ENCODE measurements at regions not wholly inside any gene's neighbourhood (a gene's known extent, or its start where the extent isn't known, plus 50 kb on each side); places are given as distances from the start of the nearest gene placed in this dataset.
"Not testable (repeated sequence)": the region's sequence is repeated elsewhere in the genome, so short reads cannot be mapped to it uniquely, and the experiment has no call there.

DNA sequence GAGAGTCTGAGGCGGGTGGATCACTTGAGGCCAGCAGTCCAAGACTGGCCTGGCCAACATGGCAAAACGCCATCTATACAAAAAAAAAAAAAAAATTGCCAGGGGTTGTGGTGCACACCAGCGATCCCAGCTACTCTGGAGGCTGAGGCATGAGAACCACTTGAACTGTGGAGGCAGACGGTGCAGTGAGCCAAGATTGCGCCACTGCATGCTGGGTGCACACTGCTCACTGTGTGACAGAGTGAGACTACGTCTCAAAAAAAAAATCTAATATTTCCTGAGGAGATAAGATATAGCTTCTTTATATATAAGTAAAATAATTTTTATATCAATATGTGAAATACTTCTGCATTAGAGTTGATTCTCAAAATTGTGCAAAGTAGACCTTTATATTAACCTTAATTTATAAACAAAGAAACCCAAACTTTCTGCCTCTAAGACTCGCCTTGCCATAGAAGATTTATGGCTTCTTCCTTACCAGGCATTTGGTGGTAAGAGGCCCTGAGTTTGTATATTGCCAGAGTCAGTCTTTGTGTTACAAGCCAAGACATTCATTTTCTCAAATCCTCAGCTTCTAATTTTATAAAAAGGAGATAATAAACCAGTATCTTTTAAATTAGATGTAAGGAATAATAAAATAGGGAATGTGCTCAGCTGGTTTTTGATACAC lies 1226.7 kb downstream of the FLRT2 start:
- H3K4me3 ChIP-seq: no peak overlapping the region
- no peaks in the 10 kb centered on the region for H3K4me1 ChIP-seq (ENCODE audit: control insufficient read depth in 5 of 5, insufficient read depth in 5 of 5, low read length in 5 of 5)
- DNase-seq (no peak), ATAC-seq (ENCODE audit: insufficient read depth, low FRiP score) (no peak)
- TF ChIP-seq, protein P1, sequence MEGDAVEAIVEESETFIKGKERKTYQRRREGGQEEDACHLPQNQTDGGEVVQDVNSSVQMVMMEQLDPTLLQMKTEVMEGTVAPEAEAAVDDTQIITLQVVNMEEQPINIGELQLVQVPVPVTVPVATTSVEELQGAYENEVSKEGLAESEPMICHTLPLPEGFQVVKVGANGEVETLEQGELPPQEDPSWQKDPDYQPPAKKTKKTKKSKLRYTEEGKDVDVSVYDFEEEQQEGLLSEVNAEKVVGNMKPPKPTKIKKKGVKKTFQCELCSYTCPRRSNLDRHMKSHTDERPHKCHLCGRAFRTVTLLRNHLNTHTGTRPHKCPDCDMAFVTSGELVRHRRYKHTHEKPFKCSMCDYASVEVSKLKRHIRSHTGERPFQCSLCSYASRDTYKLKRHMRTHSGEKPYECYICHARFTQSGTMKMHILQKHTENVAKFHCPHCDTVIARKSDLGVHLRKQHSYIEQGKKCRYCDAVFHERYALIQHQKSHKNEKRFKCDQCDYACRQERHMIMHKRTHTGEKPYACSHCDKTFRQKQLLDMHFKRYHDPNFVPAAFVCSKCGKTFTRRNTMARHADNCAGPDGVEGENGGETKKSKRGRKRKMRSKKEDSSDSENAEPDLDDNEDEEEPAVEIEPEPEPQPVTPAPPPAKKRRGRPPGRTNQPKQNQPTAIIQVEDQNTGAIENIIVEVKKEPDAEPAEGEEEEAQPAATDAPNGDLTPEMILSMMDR (IDR thresholded peaks at IDR 0.05; ENCODE audit: control extremely low read depth, extremely low read depth): no peak
- H3K27ac ChIP-seq (ENCODE audit: low read depth in 1 of 2, low read length in 1 of 2): no peak overlapping the region
- no peak overlapping the region for H3K9ac ChIP-seq (ENCODE audit: insufficient read depth in 1 of 2, low read length in 2 of 2)
- H3K27me3 ChIP-seq (ENCODE audit: control insufficient read depth in 3 of 3, insufficient read depth in 3 of 3, low read length in 2 of 3): no peaks in the 10 kb centered on the region
- no peaks in the 10 kb centered on the region for H3K36me3 ChIP-seq (ENCODE audit: control insufficient read depth in 4 of 4, insufficient read depth in 4 of 4, low read length in 4 of 4)
- peaks cover 0 to 7% (median 4%) of the 10 kb centered on the region in 4 donors for H3K9me3 ChIP-seq (ENCODE audit: control insufficient read depth in 4 of 4, insufficient read depth in 3 of 4, low read length in 3 of 4)
- 63 to 69% methylated on average over 7 of the region's 7 CpGs for WGBS, 2 donors

DNA sequence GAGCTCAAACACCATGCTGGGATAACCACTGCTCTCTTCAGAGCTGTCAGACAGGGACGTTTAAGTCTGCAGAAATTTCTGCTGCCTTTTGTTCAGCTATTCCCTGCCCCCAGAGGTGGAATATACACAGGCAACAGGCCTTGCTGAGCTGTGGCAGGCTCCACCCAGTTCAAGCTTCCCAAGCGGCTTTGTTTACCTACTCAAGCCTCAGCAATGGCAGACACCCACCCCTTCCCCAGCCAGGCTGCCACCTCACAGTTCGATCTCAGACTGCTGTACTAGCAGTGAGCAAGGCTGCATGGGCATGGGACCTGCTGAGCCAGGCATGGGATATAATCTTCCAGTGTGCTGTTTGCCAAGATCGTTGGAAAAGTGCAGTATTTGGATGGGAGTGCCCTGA lies 1220.5 kb downstream of the FLRT2 start:
- not testable (repeated sequence) for H3K36me3 ChIP-seq (ENCODE audit: control insufficient read depth in 4 of 4, insufficient read depth in 4 of 4, low read length in 4 of 4); ATAC-seq (ENCODE audit: insufficient read depth, low FRiP score); H3K4me3 ChIP-seq; H3K4me1 ChIP-seq (ENCODE audit: control insufficient read depth in 5 of 5, insufficient read depth in 5 of 5, low read length in 5 of 5); H3K9ac ChIP-seq (ENCODE audit: insufficient read depth in 1 of 2, low read length in 2 of 2); H3K27ac ChIP-seq (ENCODE audit: low read depth in 1 of 2, low read length in 1 of 2); DNase-seq; H3K27me3 ChIP-seq (ENCODE audit: control insufficient read depth in 3 of 3, insufficient read depth in 3 of 3, low read length in 2 of 3)
- H3K9me3 ChIP-seq (ENCODE audit: control insufficient read depth in 4 of 4, insufficient read depth in 3 of 4, low read length in 3 of 4): peaks cover 0 to 14% (median 4%) of the 10 kb centered on the region in 4 donors
- WGBS, 2 donors: 74% methylated on average over 4 of the region's 4 CpGs

DNA sequence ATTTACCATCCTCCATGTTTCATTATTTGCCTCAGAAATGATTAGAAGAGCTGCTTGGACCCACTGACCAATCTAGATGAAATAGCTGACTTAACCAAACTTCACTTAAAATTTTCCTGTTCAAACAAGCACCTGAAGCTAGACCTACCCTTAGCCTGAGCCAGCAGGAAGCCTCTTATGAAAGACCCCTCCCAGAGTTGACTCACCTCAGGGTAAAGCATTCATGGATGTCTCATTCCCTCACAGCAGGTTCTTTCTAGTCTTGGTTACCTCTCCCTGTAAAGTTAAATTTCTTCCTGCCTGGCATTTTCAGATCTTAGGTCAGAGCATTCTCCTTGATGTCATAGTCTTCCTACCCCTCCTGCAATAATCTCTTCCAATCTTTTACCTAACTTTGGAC lies 1209.8 kb downstream of the FLRT2 start:
- DNase-seq (no peak), ATAC-seq (ENCODE audit: insufficient read depth, low FRiP score) (no peak)
- Histone ChIP-seq H3K4me1 (ENCODE audit: control insufficient read depth in 5 of 5, insufficient read depth in 5 of 5, low read length in 5 of 5) (no peaks in the 10 kb centered on the region), H3K27me3 (ENCODE audit: control insufficient read depth in 3 of 3, insufficient read depth in 3 of 3, low read length in 2 of 3) (no peaks in the 10 kb centered on the region), H3K9me3 (ENCODE audit: control insufficient read depth in 4 of 4, insufficient read depth in 3 of 4, low read length in 3 of 4) (no peaks in the 10 kb centered on the region), H3K9ac (ENCODE audit: insufficient read depth in 1 of 2, low read length in 2 of 2) (no peak overlapping the region), H3K4me3 (no peak overlapping the region), H3K36me3 (ENCODE audit: control insufficient read depth in 4 of 4, insufficient read depth in 4 of 4, low read length in 4 of 4) (no peaks in the 10 kb centered on the region), H3K27ac (ENCODE audit: low read depth in 1 of 2, low read length in 1 of 2) (no peak overlapping the region)
- TF ChIP-seq, protein P1 (IDR thresholded peaks at IDR 0.05; ENCODE audit: control extremely low read depth, extremely low read depth): no peak

DNA sequence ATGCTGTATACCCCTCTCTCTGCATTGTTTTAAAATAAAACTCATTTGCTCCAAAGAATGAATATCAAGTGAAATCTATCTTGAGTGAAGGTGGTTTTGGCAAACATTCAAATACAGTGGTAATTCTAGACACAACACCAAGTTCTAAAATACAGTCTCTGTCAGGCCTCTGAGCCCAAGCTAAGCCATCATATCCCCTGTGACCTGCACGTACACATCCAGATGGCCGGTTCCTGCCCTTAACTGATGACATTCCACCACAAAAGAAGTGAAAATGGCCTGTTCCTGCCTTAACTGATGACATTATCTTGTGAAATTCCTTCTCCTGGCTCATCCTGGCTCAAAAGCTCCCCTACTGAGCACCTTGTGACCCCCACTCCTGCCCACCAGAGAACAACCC lies 1201.5 kb downstream of the FLRT2 start:
- H3K4me1 ChIP-seq (ENCODE audit: control insufficient read depth in 5 of 5, insufficient read depth in 5 of 5, low read length in 5 of 5); H3K27me3 ChIP-seq (ENCODE audit: control insufficient read depth in 3 of 3, insufficient read depth in 3 of 3, low read length in 2 of 3); H3K9me3 ChIP-seq (ENCODE audit: control insufficient read depth in 4 of 4, insufficient read depth in 3 of 4, low read length in 3 of 4); H3K9ac ChIP-seq (ENCODE audit: insufficient read depth in 1 of 2, low read length in 2 of 2); H3K4me3 ChIP-seq; DNase-seq; H3K27ac ChIP-seq (ENCODE audit: low read depth in 1 of 2, low read length in 1 of 2); H3K36me3 ChIP-seq (ENCODE audit: control insufficient read depth in 4 of 4, insufficient read depth in 4 of 4, low read length in 4 of 4); ATAC-seq (ENCODE audit: insufficient read depth, low FRiP score): not testable (repeated sequence)
- WGBS, 2 donors: 83 to 88% methylated on average over 2 of the region's 2 CpGs
